Neural progenitor cell (in vitro differentiated cells): ENCODE measurements at regions not wholly inside any gene's neighbourhood (a gene's known extent, or its start where the extent isn't known, plus 50 kb on each side); places are given as distances from the start of the nearest gene placed in this dataset.

Experiments
- EZH2 ChIP-seq: fragments of 200-600 bp; sonication (generic); IDR thresholded peaks from 2 replicates; pipeline ENCODE4 v1.6.1; 2017; ENCODE audit warnings: antibody characterized with exemption, mild to moderate bottlenecking, moderate library complexity
- EZH2phosphoT487 ChIP-seq: fragments of 200-600 bp; sonication (generic); IDR thresholded peaks from 2 replicates; pipeline ENCODE4 v1.6.1; 2017; ENCODE audit warnings: antibody characterized with exemption
- TF ChIP-seq, protein P1 (sequence below): fragments of 200-600 bp; sonication (generic); IDR thresholded peaks from 2 replicates; pipeline ENCODE4 v1.5.1; 2017; ENCODE audit warnings: antibody characterized with exemption, mild to moderate bottlenecking

DNA sequence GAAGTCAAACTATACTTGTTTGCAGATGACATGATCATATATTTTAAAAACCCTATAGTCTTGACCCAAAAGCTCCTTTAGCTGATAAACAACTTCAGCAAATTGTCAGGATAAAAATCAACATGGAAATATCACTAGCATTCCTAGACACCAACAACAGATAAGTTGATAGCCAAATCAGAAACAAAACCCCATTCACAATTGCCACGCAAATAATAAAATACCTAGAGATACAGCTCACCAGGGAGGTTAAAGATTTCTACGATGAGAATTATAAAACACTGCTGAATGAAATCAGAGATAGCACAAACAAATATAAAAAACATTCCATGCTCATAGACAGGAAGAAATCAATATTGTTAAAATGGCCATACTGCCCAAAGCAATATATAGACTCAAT is 605.0 kb upstream of the GRIA3 start:
- TF ChIP-seq, protein P1, sequence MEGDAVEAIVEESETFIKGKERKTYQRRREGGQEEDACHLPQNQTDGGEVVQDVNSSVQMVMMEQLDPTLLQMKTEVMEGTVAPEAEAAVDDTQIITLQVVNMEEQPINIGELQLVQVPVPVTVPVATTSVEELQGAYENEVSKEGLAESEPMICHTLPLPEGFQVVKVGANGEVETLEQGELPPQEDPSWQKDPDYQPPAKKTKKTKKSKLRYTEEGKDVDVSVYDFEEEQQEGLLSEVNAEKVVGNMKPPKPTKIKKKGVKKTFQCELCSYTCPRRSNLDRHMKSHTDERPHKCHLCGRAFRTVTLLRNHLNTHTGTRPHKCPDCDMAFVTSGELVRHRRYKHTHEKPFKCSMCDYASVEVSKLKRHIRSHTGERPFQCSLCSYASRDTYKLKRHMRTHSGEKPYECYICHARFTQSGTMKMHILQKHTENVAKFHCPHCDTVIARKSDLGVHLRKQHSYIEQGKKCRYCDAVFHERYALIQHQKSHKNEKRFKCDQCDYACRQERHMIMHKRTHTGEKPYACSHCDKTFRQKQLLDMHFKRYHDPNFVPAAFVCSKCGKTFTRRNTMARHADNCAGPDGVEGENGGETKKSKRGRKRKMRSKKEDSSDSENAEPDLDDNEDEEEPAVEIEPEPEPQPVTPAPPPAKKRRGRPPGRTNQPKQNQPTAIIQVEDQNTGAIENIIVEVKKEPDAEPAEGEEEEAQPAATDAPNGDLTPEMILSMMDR = no peak
- TF ChIP-seq EZH2 (no peak), EZH2phosphoT487 (no peak)
